Activated T-cell treated with anti-CD3 and anti-CD28 coated beads, Interleukin-2, amount 50 U/mL, for 4 hours (primary cell): ENCODE measurements at regions not wholly inside any gene's neighbourhood (a gene's known extent, or its start where the extent isn't known, plus 50 kb on each side); places are given as distances from the start of the nearest gene placed in this dataset.

ENCODE experiments used
- ATAC-seq, 2 donors: fragments of 200-7000 bp; cut with Tn5 transposase; one replicate each; pipeline ENCODE4 v1.10.0; 2021
- DNase-seq: peaks from one replicate; pipeline ENCODE4 v3.0.0-alpha.2; 2020
- H3K27me3 Mint-ChIP-seq: one replicate; pipeline ENCODE4 v1.8.0; 2021; ENCODE audit warnings: low read depth, mixed read lengths
- H3K36me3 Mint-ChIP-seq: one replicate; pipeline ENCODE4 v1.8.0; 2022; ENCODE audit warnings: mixed read lengths; ENCODE audit not compliant: insufficient read depth
- H3K4me1 Mint-ChIP-seq: one replicate; pipeline ENCODE4 v1.8.0; 2021; ENCODE audit warnings: low read depth, mixed read lengths
- H3K4me3 Mint-ChIP-seq: one replicate; pipeline ENCODE4 v1.8.0; 2021; ENCODE audit warnings: mild to moderate bottlenecking, moderate library complexity, mixed read lengths
- H3K9me3 Mint-ChIP-seq: one replicate; pipeline ENCODE4 v1.8.0; 2021; ENCODE audit warnings: mixed read lengths

- H3K4me3 Mint-ChIP-seq: no peak overlapping the region
- no peak for DNase-seq
- ATAC-seq: no peak
- H3K9me3 Mint-ChIP-seq: peaks cover 3% of the 10 kb centered on the region
- H3K4me1 Mint-ChIP-seq: no peaks in the 10 kb centered on the region
- H3K27me3 Mint-ChIP-seq: no peaks in the 10 kb centered on the region
- H3K36me3 Mint-ChIP-seq: no peaks in the 10 kb centered on the region
Measured at GRCh38 chr3:103082501-103082900, 647.7 kb downstream of the ZPLD1 start.

GRCh38 chr3:103083848-103084631 is 649.2 kb downstream of the ZPLD1 start:
- no peak for ATAC-seq
- no peaks in the 10 kb centered on the region for H3K4me1 Mint-ChIP-seq
- no peaks in the 10 kb centered on the region for H3K27me3 Mint-ChIP-seq
- no peak overlapping the region for H3K4me3 Mint-ChIP-seq
- DNase-seq: no peak
- H3K9me3 Mint-ChIP-seq: peaks cover 3% of the 10 kb centered on the region
- no peaks in the 10 kb centered on the region for H3K36me3 Mint-ChIP-seq

GRCh38 chr3:103085465-103085864 is 650.6 kb downstream of the ZPLD1 start:
- no peaks in the 10 kb centered on the region for H3K4me1 Mint-ChIP-seq

GRCh38 chr3:103089758-103090157 is 654.9 kb downstream of the ZPLD1 start:
- H3K27me3 Mint-ChIP-seq: no peaks in the 10 kb centered on the region
- no peak overlapping the region for H3K4me3 Mint-ChIP-seq
- H3K9me3 Mint-ChIP-seq: peaks cover 4% of the 10 kb centered on the region
- ATAC-seq: no peak
- DNase-seq: no peak
- H3K36me3 Mint-ChIP-seq: no peaks in the 10 kb centered on the region
- H3K4me1 Mint-ChIP-seq: no peaks in the 10 kb centered on the region

More at GRCh38 chr3:103085465-103085864, 650.6 kb downstream of the ZPLD1 start:
- Mint-ChIP-seq H3K4me3 (no peak overlapping the region), H3K27me3 (no peaks in the 10 kb centered on the region), H3K9me3 (peaks cover 3% of the 10 kb centered on the region), H3K36me3 (no peaks in the 10 kb centered on the region)
- DNase-seq (no peak), ATAC-seq (no peak)

- H3K4me3 Mint-ChIP-seq: no peak overlapping the region
- H3K36me3 Mint-ChIP-seq: no peaks in the 10 kb centered on the region
- H3K4me1 Mint-ChIP-seq: no peaks in the 10 kb centered on the region
- H3K27me3 Mint-ChIP-seq: no peaks in the 10 kb centered on the region
- no peak for ATAC-seq
- no peak for DNase-seq
- peaks cover 4% of the 10 kb centered on the region for H3K9me3 Mint-ChIP-seq
Measured at GRCh38 chr3:103105206-103105605, 670.4 kb downstream of the ZPLD1 start.

- H3K36me3 Mint-ChIP-seq: no peaks in the 10 kb centered on the region
Measured at GRCh38 chr3:103112273-103112672, 677.5 kb downstream of the ZPLD1 start.

GRCh38 chr3:103126115-103126514 is 691.3 kb downstream of the ZPLD1 start:
- H3K4me3 Mint-ChIP-seq: no peak overlapping the region
- H3K36me3 Mint-ChIP-seq: no peaks in the 10 kb centered on the region
- H3K27me3 Mint-ChIP-seq: no peaks in the 10 kb centered on the region
- ATAC-seq (no peak), DNase-seq (no peak)
- no peaks in the 10 kb centered on the region for H3K4me1 Mint-ChIP-seq
- H3K9me3 Mint-ChIP-seq: no peaks in the 10 kb centered on the region

More at GRCh38 chr3:103112273-103112672, 677.5 kb downstream of the ZPLD1 start:
- Mint-ChIP-seq H3K4me1 (no peaks in the 10 kb centered on the region), H3K4me3 (no peak overlapping the region), H3K9me3 (no peaks in the 10 kb centered on the region), H3K27me3 (no peaks in the 10 kb centered on the region)
- ATAC-seq: no peak
- no peak for DNase-seq

- no peaks in the 10 kb centered on the region for H3K9me3 Mint-ChIP-seq
- no peaks in the 10 kb centered on the region for H3K27me3 Mint-ChIP-seq
- ATAC-seq (no peak), DNase-seq (no peak)
- H3K4me1 Mint-ChIP-seq: no peaks in the 10 kb centered on the region
- H3K4me3 Mint-ChIP-seq: no peak overlapping the region
- H3K36me3 Mint-ChIP-seq: no peaks in the 10 kb centered on the region
Measured at GRCh38 chr3:103127098-103127630, 692.3 kb downstream of the ZPLD1 start.

GRCh38 chr3:103127737-103128136 is 692.9 kb downstream of the ZPLD1 start:
- H3K9me3 Mint-ChIP-seq: no peaks in the 10 kb centered on the region
- DNase-seq (no peak), ATAC-seq (no peak)
- no peak overlapping the region for H3K4me3 Mint-ChIP-seq
- no peaks in the 10 kb centered on the region for H3K4me1 Mint-ChIP-seq
- H3K27me3 Mint-ChIP-seq: no peaks in the 10 kb centered on the region
- H3K36me3 Mint-ChIP-seq: no peaks in the 10 kb centered on the region

GRCh38 chr3:103134023-103134724 is 699.4 kb downstream of the ZPLD1 start:
- DNase-seq (no peak), ATAC-seq (no peak)
- no peaks in the 10 kb centered on the region for H3K27me3 Mint-ChIP-seq
- no peaks in the 10 kb centered on the region for H3K36me3 Mint-ChIP-seq
- no peaks in the 10 kb centered on the region for H3K4me1 Mint-ChIP-seq
- no peak overlapping the region for H3K4me3 Mint-ChIP-seq
- no peaks in the 10 kb centered on the region for H3K9me3 Mint-ChIP-seq

GRCh38 chr3:103136621-103137020 is 701.8 kb downstream of the ZPLD1 start:
- H3K27me3 Mint-ChIP-seq: no peaks in the 10 kb centered on the region
- H3K4me1 Mint-ChIP-seq: no peaks in the 10 kb centered on the region
- DNase-seq: no peak
- no peaks in the 10 kb centered on the region for H3K36me3 Mint-ChIP-seq
- ATAC-seq: no peak
- H3K4me3 Mint-ChIP-seq: no peak overlapping the region
- H3K9me3 Mint-ChIP-seq: no peaks in the 10 kb centered on the region

GRCh38 chr3:103137830-103138229 is 703.0 kb downstream of the ZPLD1 start:
- no peaks in the 10 kb centered on the region for H3K27me3 Mint-ChIP-seq

GRCh38 chr3:103158183-103158582 is 723.4 kb downstream of the ZPLD1 start:
- no peak for DNase-seq
- no peaks in the 10 kb centered on the region for H3K4me1 Mint-ChIP-seq
- no peak overlapping the region for H3K4me3 Mint-ChIP-seq
- ATAC-seq: no peak
- no peaks in the 10 kb centered on the region for H3K36me3 Mint-ChIP-seq
- no peaks in the 10 kb centered on the region for H3K9me3 Mint-ChIP-seq
- H3K27me3 Mint-ChIP-seq: no peaks in the 10 kb centered on the region

More at GRCh38 chr3:103137830-103138229, 703.0 kb downstream of the ZPLD1 start:
- no peak overlapping the region for H3K4me3 Mint-ChIP-seq
- DNase-seq: no peak
- H3K4me1 Mint-ChIP-seq: no peaks in the 10 kb centered on the region
- ATAC-seq: no peak
- no peaks in the 10 kb centered on the region for H3K36me3 Mint-ChIP-seq
- no peaks in the 10 kb centered on the region for H3K9me3 Mint-ChIP-seq

GRCh38 chr3:103166890-103167289 is 732.1 kb downstream of the ZPLD1 start:
- no peak overlapping the region for H3K4me3 Mint-ChIP-seq
- H3K4me1 Mint-ChIP-seq: no peaks in the 10 kb centered on the region
- no peaks in the 10 kb centered on the region for H3K36me3 Mint-ChIP-seq
- no peak for DNase-seq
- peaks cover 3% of the 10 kb centered on the region for H3K9me3 Mint-ChIP-seq
- no peak for ATAC-seq
- no peaks in the 10 kb centered on the region for H3K27me3 Mint-ChIP-seq

- H3K4me3 Mint-ChIP-seq: no peak overlapping the region
- H3K36me3 Mint-ChIP-seq: no peaks in the 10 kb centered on the region
- no peaks in the 10 kb centered on the region for H3K27me3 Mint-ChIP-seq
Measured at GRCh38 chr3:103167850-103168249, 733.0 kb downstream of the ZPLD1 start.

More at GRCh38 chr3:103167850-103168249, 733.0 kb downstream of the ZPLD1 start:
- ATAC-seq (no peak), DNase-seq (no peak)
- H3K9me3 Mint-ChIP-seq: peaks cover 3% of the 10 kb centered on the region
- H3K4me1 Mint-ChIP-seq: no peaks in the 10 kb centered on the region
